ENCODE measurements at regions not wholly inside any gene's neighbourhood (a gene's known extent, or its start where the extent isn't known, plus 50 kb on each side); places are given as distances from the start of the nearest gene placed in this dataset.

GRCh38 chr4:130125467-130125866, 1029.5 kb downstream of the C4orf33 start:
- H3K36me3 ChIP-seq (ENCODE audit: insufficient read depth, low read length) = no peaks in the 10 kb centered on the region
- no peaks in the 10 kb centered on the region for H3F3A ChIP-seq (ENCODE audit: insufficient read depth, low read length, poor library complexity, severe bottlenecking)
- H3K4me2 ChIP-seq (ENCODE audit: low read length) = no peak overlapping the region
- H4K20me1 ChIP-seq (ENCODE audit: insufficient read depth) = no peaks in the 10 kb centered on the region
- no peak overlapping the region for H3K4me3 ChIP-seq (ENCODE audit: low read length)
- H3K27me3 ChIP-seq (ENCODE audit: insufficient read depth, low read depth, low read length) = no peaks in the 10 kb centered on the region
- H3K9me3 ChIP-seq (ENCODE audit: low read length) = no peaks in the 10 kb centered on the region
- H2AFZ ChIP-seq (ENCODE audit: low read depth, low read length) = no peak overlapping the region
- no peak overlapping the region for H3K27ac ChIP-seq (ENCODE audit: low read length)
- no peaks in the 10 kb centered on the region for H3K9me2 ChIP-seq (ENCODE audit: insufficient read depth, low read length)
- no peaks in the 10 kb centered on the region for H3K79me2 ChIP-seq (replicated peaks; ENCODE audit: insufficient read depth, low read length)
- no peak for TF ChIP-seq SMC3 (conservative IDR thresholded peaks at IDR 0.05; ENCODE audit: poor library complexity)
- no peak for TF ChIP-seq POLR2AphosphoS5 (IDR thresholded peaks at IDR 0.05)
- no peak for TF ChIP-seq EZH2 (IDR thresholded peaks at IDR 0.05; ENCODE audit: borderline replicate concordance, insufficient read depth, low read length, poor library complexity, severe bottlenecking)
- TF ChIP-seq REST (IDR thresholded peaks at IDR 0.05; ENCODE audit: borderline replicate concordance) = no peak
- no peak for TF ChIP-seq RAD21 (conservative IDR thresholded peaks at IDR 0.05)
- no peak for TF ChIP-seq CTCF (IDR thresholded peaks at IDR 0.05; ENCODE audit: poor library complexity, severe bottlenecking)
- no peak overlapping the region for H3K9ac ChIP-seq (ENCODE audit: low read length)

DNA sequence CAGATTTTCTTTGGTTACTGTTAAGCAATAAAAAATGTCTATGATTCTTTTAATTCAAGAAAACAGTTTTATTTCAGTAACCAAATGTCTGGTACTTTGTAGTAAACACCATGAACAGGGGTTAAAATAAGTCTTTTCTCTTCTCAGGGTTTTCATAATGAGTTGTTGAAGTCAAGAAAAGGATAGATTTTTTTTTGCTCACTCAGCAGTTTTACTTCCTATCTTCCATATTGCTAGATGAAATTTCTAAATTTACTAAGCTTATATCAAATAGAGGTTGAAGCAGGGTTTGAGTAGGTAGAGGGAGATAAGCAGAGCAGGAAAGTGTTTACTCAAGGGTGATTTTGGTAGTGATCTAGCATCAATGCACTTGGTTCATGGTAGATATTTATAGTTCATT, 1031.3 kb downstream of the C4orf33 start:
- H3K36me3 ChIP-seq (ENCODE audit: insufficient read depth, low read length) = no peaks in the 10 kb centered on the region
- H3K4me3 ChIP-seq (ENCODE audit: low read length) = no peak overlapping the region
- no peak overlapping the region for H3K27ac ChIP-seq (ENCODE audit: low read length)
- H3K9me2 ChIP-seq (ENCODE audit: insufficient read depth, low read length) = no peaks in the 10 kb centered on the region
- no peak overlapping the region for H3K4me2 ChIP-seq (ENCODE audit: low read length)
- TF ChIP-seq SMC3 (conservative IDR thresholded peaks at IDR 0.05; ENCODE audit: poor library complexity) (no peak), EZH2 (IDR thresholded peaks at IDR 0.05; ENCODE audit: borderline replicate concordance, insufficient read depth, low read length, poor library complexity, severe bottlenecking) (no peak), TAF1 (IDR thresholded peaks at IDR 0.05; ENCODE audit: low read depth) (no peak), REST (IDR thresholded peaks at IDR 0.05; ENCODE audit: borderline replicate concordance) (no peak), EP300 (conservative IDR thresholded peaks at IDR 0.05; ENCODE audit: poor library complexity, severe bottlenecking) (no peak), RAD21 (conservative IDR thresholded peaks at IDR 0.05) (no peak), POLR2AphosphoS5 (IDR thresholded peaks at IDR 0.05) (no peak), CTCF (IDR thresholded peaks at IDR 0.05; ENCODE audit: poor library complexity, severe bottlenecking) (no peak), MXI1 (conservative IDR thresholded peaks at IDR 0.05; ENCODE audit: poor library complexity, severe bottlenecking) (no peak)
- H2AFZ ChIP-seq (ENCODE audit: low read depth, low read length) = no peak overlapping the region
- no peaks in the 10 kb centered on the region for H3K27me3 ChIP-seq (ENCODE audit: insufficient read depth, low read depth, low read length)
- H3K9me3 ChIP-seq (ENCODE audit: low read length) = no peaks in the 10 kb centered on the region
- H3K9ac ChIP-seq (ENCODE audit: low read length) = no peak overlapping the region
- H4K20me1 ChIP-seq (ENCODE audit: insufficient read depth) = no peaks in the 10 kb centered on the region
- no peaks in the 10 kb centered on the region for H3K79me2 ChIP-seq (replicated peaks; ENCODE audit: insufficient read depth, low read length)
- H3F3A ChIP-seq (ENCODE audit: insufficient read depth, low read length, poor library complexity, severe bottlenecking) = no peaks in the 10 kb centered on the region

All from neural cell (in vitro differentiated cells).